ENCODE measurements at regions not wholly inside any gene's neighbourhood (a gene's known extent, or its start where the extent isn't known, plus 50 kb on each side); places are given as distances from the start of the nearest gene placed in this dataset.

GRCh38 chr2:235378246-235378645 is 115.6 kb upstream of the AGAP1 start:
- Mint-ChIP-seq H3K27ac (no peak overlapping the region), H3K4me3 (no peak overlapping the region), H3K9me3 (no peaks in the 10 kb centered on the region), H3K27me3 (peaks cover 8% of the 10 kb centered on the region), H3K36me3 (ENCODE audit: low read depth) (no peaks in the 10 kb centered on the region), H3K4me1 (no peaks in the 10 kb centered on the region)
- TF ChIP-seq, protein P1, sequence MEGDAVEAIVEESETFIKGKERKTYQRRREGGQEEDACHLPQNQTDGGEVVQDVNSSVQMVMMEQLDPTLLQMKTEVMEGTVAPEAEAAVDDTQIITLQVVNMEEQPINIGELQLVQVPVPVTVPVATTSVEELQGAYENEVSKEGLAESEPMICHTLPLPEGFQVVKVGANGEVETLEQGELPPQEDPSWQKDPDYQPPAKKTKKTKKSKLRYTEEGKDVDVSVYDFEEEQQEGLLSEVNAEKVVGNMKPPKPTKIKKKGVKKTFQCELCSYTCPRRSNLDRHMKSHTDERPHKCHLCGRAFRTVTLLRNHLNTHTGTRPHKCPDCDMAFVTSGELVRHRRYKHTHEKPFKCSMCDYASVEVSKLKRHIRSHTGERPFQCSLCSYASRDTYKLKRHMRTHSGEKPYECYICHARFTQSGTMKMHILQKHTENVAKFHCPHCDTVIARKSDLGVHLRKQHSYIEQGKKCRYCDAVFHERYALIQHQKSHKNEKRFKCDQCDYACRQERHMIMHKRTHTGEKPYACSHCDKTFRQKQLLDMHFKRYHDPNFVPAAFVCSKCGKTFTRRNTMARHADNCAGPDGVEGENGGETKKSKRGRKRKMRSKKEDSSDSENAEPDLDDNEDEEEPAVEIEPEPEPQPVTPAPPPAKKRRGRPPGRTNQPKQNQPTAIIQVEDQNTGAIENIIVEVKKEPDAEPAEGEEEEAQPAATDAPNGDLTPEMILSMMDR (IDR thresholded peaks at IDR 0.05): no peak
- intact Hi-C loops (cut with micrococcal nuclease): no loop called here
- DNase-seq: no peak
- CTCF ChIA-PET: no interaction called here
- POLR2A ChIA-PET: no interaction called here
- ATAC-seq (ENCODE audit: low read depth): no peak

- Mint-ChIP-seq H3K4me1 (no peaks in the 10 kb centered on the region), H3K36me3 (ENCODE audit: low read depth) (no peaks in the 10 kb centered on the region), H3K9me3 (no peaks in the 10 kb centered on the region), H3K4me3 (no peak overlapping the region), H3K27ac (no peak overlapping the region), H3K27me3 (peaks cover 8% of the 10 kb centered on the region)
- ChIA-PET CTCF (no interaction called here), POLR2A (no interaction called here)
- intact Hi-C loops (cut with micrococcal nuclease): no loop called here
- DNase-seq (no peak), ATAC-seq (ENCODE audit: low read depth) (no peak)
- TF ChIP-seq, protein P1 (IDR thresholded peaks at IDR 0.05): no peak
Observed at GRCh38 chr2:235378944-235379343, 114.9 kb upstream of the AGAP1 start.

DNA sequence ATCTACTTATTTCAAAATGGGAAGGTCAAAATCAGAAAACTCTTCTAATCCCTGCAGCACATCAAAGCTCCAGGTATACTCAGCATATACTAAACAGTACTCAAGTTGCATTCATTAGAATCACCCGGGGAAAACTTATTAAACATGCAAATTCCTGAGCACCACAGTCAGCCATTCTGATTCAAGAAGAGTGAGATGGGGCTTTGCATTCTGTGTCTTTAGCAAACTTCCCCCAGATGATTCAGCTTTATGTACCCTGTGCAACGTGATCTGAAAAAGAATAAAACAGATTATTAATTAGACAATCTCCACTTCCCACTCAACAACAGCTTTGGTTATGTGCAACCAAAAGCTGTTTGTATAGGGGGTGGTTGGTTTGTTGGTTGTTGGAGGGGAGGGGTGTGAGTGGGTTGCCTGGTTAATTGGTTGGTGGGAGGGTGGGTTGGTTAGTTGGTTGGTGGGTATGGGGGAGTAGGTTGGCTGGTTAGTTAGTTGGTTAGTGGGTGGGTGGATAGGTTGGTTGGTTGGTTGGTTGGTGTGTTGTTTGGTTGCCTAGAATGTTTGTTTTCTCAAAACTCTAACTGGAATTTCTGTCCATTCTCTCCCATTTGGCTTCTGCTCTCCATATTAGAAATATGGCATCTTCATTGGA is 112.5 kb upstream of the AGAP1 start:
- no peak overlapping the region for H3K27ac Mint-ChIP-seq
- TF ChIP-seq, protein P1 (IDR thresholded peaks at IDR 0.05): no peak
- peaks cover 8% of the 10 kb centered on the region for H3K27me3 Mint-ChIP-seq
- no peaks in the 10 kb centered on the region for H3K36me3 Mint-ChIP-seq (ENCODE audit: low read depth)
- H3K4me1 Mint-ChIP-seq: no peaks in the 10 kb centered on the region
- DNase-seq (no peak), ATAC-seq (ENCODE audit: low read depth) (no peak)
- no peaks in the 10 kb centered on the region for H3K9me3 Mint-ChIP-seq
- no peak overlapping the region for H3K4me3 Mint-ChIP-seq
- CTCF ChIA-PET: no interaction called here
- intact Hi-C loops (cut with micrococcal nuclease): no loop called here
- POLR2A ChIA-PET: no interaction called here

- Mint-ChIP-seq H3K4me1 (no peaks in the 10 kb centered on the region), H3K27me3 (peaks cover 8% of the 10 kb centered on the region), H3K9me3 (no peaks in the 10 kb centered on the region), H3K4me3 (no peak overlapping the region), H3K36me3 (ENCODE audit: low read depth) (no peaks in the 10 kb centered on the region), H3K27ac (no peak overlapping the region)
- ChIA-PET CTCF (no interaction called here), POLR2A (no interaction called here)
- intact Hi-C loops (cut with micrococcal nuclease): no loop called here
- ATAC-seq (ENCODE audit: low read depth): no peak
- DNase-seq: no peak
- TF ChIP-seq, protein P1 (IDR thresholded peaks at IDR 0.05): no peak
Observed at GRCh38 chr2:235382179-235382578, 111.7 kb upstream of the AGAP1 start.

GRCh38 chr2:235382601-235383000 is 111.2 kb upstream of the AGAP1 start:
- TF ChIP-seq, protein P1 (IDR thresholded peaks at IDR 0.05): no peak
- no peak for ATAC-seq (ENCODE audit: low read depth)
- no peak overlapping the region for H3K4me3 Mint-ChIP-seq
- peaks cover 8% of the 10 kb centered on the region for H3K27me3 Mint-ChIP-seq
- H3K4me1 Mint-ChIP-seq: no peaks in the 10 kb centered on the region
- no peaks in the 10 kb centered on the region for H3K36me3 Mint-ChIP-seq (ENCODE audit: low read depth)
- intact Hi-C loops (cut with micrococcal nuclease): no loop called here
- no peaks in the 10 kb centered on the region for H3K9me3 Mint-ChIP-seq
- ChIA-PET POLR2A (no interaction called here), CTCF (no interaction called here)
- H3K27ac Mint-ChIP-seq: no peak overlapping the region
- no peak for DNase-seq
